Neural progenitor cell (in vitro differentiated cells): ENCODE measurements at regions not wholly inside any gene's neighbourhood (a gene's known extent, or its start where the extent isn't known, plus 50 kb on each side); places are given as distances from the start of the nearest gene placed in this dataset.

Experiments
- DNase-seq: peaks from one replicate; pipeline ENCODE4 v3.0.0-alpha.2; 2016; ENCODE audit warnings: low spot score
- H2AFZ ChIP-seq: fragments of 200-600 bp; sonication (generic); replicated peaks from 2 replicates; pipeline ENCODE4 v1.6.1; 2016; ENCODE audit warnings: antibody characterized with exemption
- H3F3A ChIP-seq: fragments of 200-600 bp; sonication (generic); 2 replicates; pipeline ENCODE4 v1.6.1; 2016; ENCODE audit warnings: antibody characterized with exemption, low read depth
- H3K27ac ChIP-seq: fragments of 200-600 bp; sonication (generic); 2 replicates; pipeline ENCODE4 v1.5.1; 2016; ENCODE audit warnings: mild to moderate bottlenecking
- H3K27me3 ChIP-seq: fragments of 200-600 bp; sonication (generic); 2 replicates; pipeline ENCODE4 v1.6.1; 2016; ENCODE audit warnings: mild to moderate bottlenecking, moderate library complexity
- H3K36me3 ChIP-seq: fragments of 200-600 bp; sonication (generic); 2 replicates; pipeline ENCODE4 v1.5.1; 2016
- H3K4me1 ChIP-seq: fragments of 200-600 bp; sonication (generic); 2 replicates; pipeline ENCODE4 v1.6.1; 2016; ENCODE audit warnings: mixed run types
- H3K4me2 ChIP-seq: fragments of 200-600 bp; sonication (generic); 2 replicates; pipeline ENCODE4 v1.6.1; 2016
- H3K4me3 ChIP-seq: fragments of 200-600 bp; sonication (generic); 2 replicates; pipeline ENCODE4 v1.5.1; 2016
- H3K79me2 ChIP-seq: fragments of 200-600 bp; sonication (generic); 2 replicates; pipeline ENCODE4 v1.6.1; 2016; ENCODE audit warnings: low read depth
- H3K9ac ChIP-seq: fragments of 200-600 bp; sonication (generic); 2 replicates; pipeline ENCODE4 v1.6.1; 2016
- H3K9me3 ChIP-seq: fragments of 200-600 bp; sonication (generic); 2 replicates; pipeline ENCODE4 v1.5.1; 2016; ENCODE audit warnings: low read depth
- H4K20me1 ChIP-seq: fragments of 200-600 bp; sonication (generic); 2 replicates; pipeline ENCODE4 v1.6.1; 2016; ENCODE audit warnings: low read depth
- H3K27ac Mint-ChIP-seq: 3 replicates; pipeline ENCODE4 v1.8.0; 2021; ENCODE audit warnings: mixed read lengths
- H3K27me3 Mint-ChIP-seq: 2 replicates; pipeline ENCODE4 v1.8.0; 2022; ENCODE audit warnings: low read depth, mild to moderate bottlenecking, inconsistent platforms, moderate library complexity, mixed read lengths; ENCODE audit not compliant: insufficient read depth
- H3K36me3 Mint-ChIP-seq: 3 replicates; pipeline ENCODE4 v1.8.0; 2021; ENCODE audit warnings: mixed read lengths
- H3K4me1 Mint-ChIP-seq: 3 replicates; pipeline ENCODE4 v1.8.0; 2021; ENCODE audit warnings: mixed read lengths
- H3K4me3 Mint-ChIP-seq: 3 replicates; pipeline ENCODE4 v1.8.0; 2021; ENCODE audit warnings: mild to moderate bottlenecking, moderate library complexity, mixed read lengths
- H3K9me3 Mint-ChIP-seq: 3 replicates; pipeline ENCODE4 v1.8.0; 2020; ENCODE audit warnings: mixed read lengths
- CTCF ChIP-seq: fragments of 200-600 bp; sonication (generic); IDR thresholded peaks from 2 replicates; pipeline ENCODE4 v1.5.1; 2017; ENCODE audit warnings: antibody characterized with exemption, mild to moderate bottlenecking
- EZH2 ChIP-seq: fragments of 200-600 bp; sonication (generic); IDR thresholded peaks from 2 replicates; pipeline ENCODE4 v1.6.1; 2017; ENCODE audit warnings: antibody characterized with exemption, mild to moderate bottlenecking, moderate library complexity
- EZH2phosphoT487 ChIP-seq: fragments of 200-600 bp; sonication (generic); IDR thresholded peaks from 2 replicates; pipeline ENCODE4 v1.6.1; 2017; ENCODE audit warnings: antibody characterized with exemption

GRCh38 chr2:125562924-125563323 lies 1093.0 kb upstream of the GYPC start:
- Histone ChIP-seq H3K9ac (no peak overlapping the region), H3K27me3 (no peaks in the 10 kb centered on the region), H3F3A (no peaks in the 10 kb centered on the region), H3K36me3 (no peaks in the 10 kb centered on the region), H3K79me2 (no peaks in the 10 kb centered on the region), H4K20me1 (no peaks in the 10 kb centered on the region), H3K4me3 (no peak overlapping the region), H2AFZ (no peak overlapping the region), H3K4me1 (no peaks in the 10 kb centered on the region), H3K9me3 (no peaks in the 10 kb centered on the region), H3K27ac (no peak overlapping the region), H3K4me2 (no peak overlapping the region)
- Mint-ChIP-seq H3K27ac (no peak overlapping the region), H3K4me1 (no peaks in the 10 kb centered on the region), H3K36me3 (no peaks in the 10 kb centered on the region), H3K9me3 (no peaks in the 10 kb centered on the region), H3K27me3 (peaks cover 4% of the 10 kb centered on the region), H3K4me3 (no peak overlapping the region)
- TF ChIP-seq CTCF (no peak), EZH2phosphoT487 (no peak), EZH2 (no peak)
- DNase-seq, result no peak

DNA sequence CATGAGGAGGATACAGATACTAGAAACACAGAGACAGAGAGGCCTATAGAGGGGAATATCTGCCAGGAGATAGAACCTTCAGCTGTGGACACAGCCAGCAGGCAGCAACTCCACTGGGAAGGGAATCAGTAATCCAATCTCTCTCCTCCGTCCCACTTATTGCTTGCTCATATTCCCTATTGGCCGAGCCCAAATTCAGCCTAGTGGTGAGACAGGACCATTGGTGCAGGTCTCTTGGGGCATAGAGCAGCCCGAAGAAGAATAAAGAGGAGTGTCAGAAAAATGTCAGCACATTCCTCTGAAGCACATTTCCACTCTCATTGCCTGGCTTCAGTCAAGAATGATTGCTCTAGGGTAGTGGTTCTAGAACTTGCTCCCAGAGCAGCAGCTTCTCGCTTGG lies 1091.5 kb upstream of the GYPC start:
- Histone ChIP-seq H2AFZ (no peak overlapping the region), H3K27me3 (no peaks in the 10 kb centered on the region), H3K36me3 (no peaks in the 10 kb centered on the region), H3K9ac (no peak overlapping the region), H4K20me1 (no peaks in the 10 kb centered on the region), H3F3A (no peaks in the 10 kb centered on the region), H3K79me2 (no peaks in the 10 kb centered on the region), H3K4me1 (no peaks in the 10 kb centered on the region), H3K27ac (no peak overlapping the region), H3K9me3 (no peaks in the 10 kb centered on the region), H3K4me3 (no peak overlapping the region), H3K4me2 (no peak overlapping the region)
- H3K27me3 Mint-ChIP-seq, result peaks cover 5% of the 10 kb centered on the region
- no peaks in the 10 kb centered on the region for H3K9me3 Mint-ChIP-seq
- no peak for TF ChIP-seq EZH2phosphoT487
- TF ChIP-seq CTCF, result no peak
- TF ChIP-seq EZH2, result no peak
- H3K36me3 Mint-ChIP-seq, result no peaks in the 10 kb centered on the region
- no peaks in the 10 kb centered on the region for H3K4me1 Mint-ChIP-seq
- no peak overlapping the region for H3K4me3 Mint-ChIP-seq
- H3K27ac Mint-ChIP-seq, result no peak overlapping the region
- no peak for DNase-seq

GRCh38 chr2:125566422-125566821 lies 1089.5 kb upstream of the GYPC start:
- H3K9me3 Mint-ChIP-seq, result no peaks in the 10 kb centered on the region

More at GRCh38 chr2:125566422-125566821, 1089.5 kb upstream of the GYPC start:
- Histone ChIP-seq H3K79me2 (no peaks in the 10 kb centered on the region), H3K4me1 (no peaks in the 10 kb centered on the region), H3K9ac (no peak overlapping the region), H2AFZ (no peak overlapping the region), H3K27ac (no peak overlapping the region), H3K36me3 (no peaks in the 10 kb centered on the region), H3F3A (no peaks in the 10 kb centered on the region), H3K4me2 (no peak overlapping the region), H4K20me1 (no peaks in the 10 kb centered on the region), H3K27me3 (no peaks in the 10 kb centered on the region), H3K4me3 (no peak overlapping the region), H3K9me3 (no peaks in the 10 kb centered on the region)
- TF ChIP-seq CTCF (peak; percentile 25), EZH2phosphoT487 (no peak)
- H3K36me3 Mint-ChIP-seq, result no peaks in the 10 kb centered on the region
- no peak for DNase-seq
- peaks cover 5% of the 10 kb centered on the region for H3K27me3 Mint-ChIP-seq
- no peak overlapping the region for H3K4me3 Mint-ChIP-seq
- no peaks in the 10 kb centered on the region for H3K4me1 Mint-ChIP-seq
- H3K27ac Mint-ChIP-seq, result no peak overlapping the region
